ENCODE measurements at regions not wholly inside any gene's neighbourhood (a gene's known extent, or its start where the extent isn't known, plus 50 kb on each side); places are given as distances from the start of the nearest gene placed in this dataset.

DNA sequence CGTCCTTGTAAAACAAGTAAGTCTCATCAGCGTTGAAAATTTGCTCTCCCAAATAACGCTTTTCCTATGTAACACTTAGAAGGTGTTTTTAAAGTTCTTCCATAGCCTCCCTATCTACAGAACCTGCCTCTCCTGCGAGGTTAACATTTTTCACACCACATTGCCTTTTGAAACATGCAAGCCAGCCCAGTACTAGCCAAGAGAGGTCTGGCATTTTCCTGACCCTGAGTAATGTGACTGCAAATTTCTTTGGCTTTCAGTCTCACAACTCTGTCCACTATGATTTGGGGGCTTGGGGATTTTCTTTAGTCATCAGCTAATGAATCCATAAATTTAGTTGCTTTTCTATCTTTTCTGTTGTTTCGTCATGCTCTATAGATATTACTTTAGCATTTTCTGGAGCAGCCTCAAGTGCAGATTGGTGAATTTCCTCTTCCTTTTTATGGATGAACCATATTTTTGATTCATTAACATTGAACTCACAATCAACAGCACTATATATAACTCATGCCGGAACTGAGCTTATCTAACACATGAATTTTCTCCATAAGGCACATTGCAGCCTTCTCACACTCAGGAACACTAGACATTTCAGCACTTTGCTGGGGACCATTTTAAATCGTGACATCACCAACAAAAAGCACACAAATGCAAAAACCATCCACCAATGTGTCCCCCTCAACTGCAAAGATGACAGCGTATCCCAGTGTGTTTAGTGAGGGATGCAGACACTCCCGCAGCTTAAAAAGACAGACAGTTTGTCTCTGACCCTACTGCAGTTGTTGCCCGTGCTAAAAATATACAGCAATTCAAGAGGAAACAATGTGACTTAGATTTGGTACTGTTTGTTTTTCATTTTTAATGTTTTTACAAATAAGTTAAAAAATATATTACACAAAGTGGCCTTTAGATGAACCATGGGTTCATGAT is 77.2 kb upstream of the SPATA31C2 start:
- TF ChIP-seq CTCF (IDR thresholded peaks at IDR 0.05) (no peak), POLR2A (IDR thresholded peaks at IDR 0.05) (no peak)

Measured in esophagus squamous epithelium (tissue), 4 donors.